A549 (cell line): ENCODE measurements at regions not wholly inside any gene's neighbourhood (a gene's known extent, or its start where the extent isn't known, plus 50 kb on each side); places are given as distances from the start of the nearest gene placed in this dataset.

Experiments
- ATAC-seq, 2 experiments: fragments of 200-7000 bp in 1 of 2; fragments of >200 bp in 1 of 2; cut with Nextera tagmentation in 1 of 2; cut with Tn5 transposase in 1 of 2; 3 replicates each; pipeline versions ENCODE4 v1.8.0 to v1.9.1; 2018 to 2020; ENCODE audit warnings: mild to moderate bottlenecking in 1 of 2, moderate library complexity in 1 of 2
- CTCF ChIA-PET: fragments of 300-600 bp; sonication (Branson Sonifier 250); formaldehyde crosslinking; extraction: SDS; loops from one replicate; lab custom pipeline; 2021; ENCODE audit warnings: antibody characterized with exemption, inconsistent platforms; lab: Yijun Ruan, JAX
- POLR2A ChIA-PET: fragments of 350-600 bp; formaldehyde crosslinking; extraction: SDS; loops from one replicate; lab custom pipeline; 2021; ENCODE audit warnings: antibody characterized with exemption, inconsistent platforms; lab: Yijun Ruan, JAX
- DNase-seq, 2 experiments: peaks; one replicate each; pipeline versions ENCODE4 v3.0.0 to v3.0.0-alpha.2; 2011 to 2016; ENCODE audit warnings: low read depth in 1 of 2, low spot score in 1 of 2
- FAIRE-seq: peaks from 2 replicates; lab custom pipeline; 2011; peaks lifted over from hg19 to GRCh38; lab: Jason Lieb, UNC
- H3K27ac ChIP-seq, 2 experiments: fragments of >200 bp; sonication (Bioruptor Twin); formaldehyde crosslinking; 3 replicates each; pipeline ENCODE4 v1.5.1; 2016 to 2017
- H3K4me1 ChIP-seq: fragments of >200 bp; sonication (Bioruptor Twin); formaldehyde crosslinking; 3 replicates; pipeline ENCODE4 v1.6.1; 2016
- H3K4me2 ChIP-seq: fragments of >200 bp; sonication (Bioruptor Twin); formaldehyde crosslinking; 3 replicates; pipeline ENCODE4 v1.6.1; 2016
- H3K4me3 ChIP-seq: fragments of >200 bp; sonication (Bioruptor Twin); formaldehyde crosslinking; 3 replicates; pipeline ENCODE4 v1.5.1; 2016
- H3K9me3 ChIP-seq: fragments of >200 bp; sonication (Bioruptor Twin); formaldehyde crosslinking; 3 replicates; pipeline ENCODE4 v1.6.1; 2016
- CBX8 ChIP-seq: fragments of 200-600 bp; sonication (generic); IDR thresholded peaks from 2 replicates; pipeline ENCODE4 v1.6.1; 2016
- CEBPB ChIP-seq, 2 experiments: fragments of >200 bp in 1 of 2; sonication (Bioruptor Twin) in 1 of 2; formaldehyde crosslinking in 1 of 2; IDR thresholded peaks; 2 replicates each; pipeline ENCODE4 v1.6.1; 2012 to 2016
- CHD4 ChIP-seq: fragments of 200-600 bp; sonication (generic); IDR thresholded peaks from 2 replicates; pipeline ENCODE4 v1.6.1; 2016; ENCODE audit warnings: antibody characterized with exemption, mild to moderate bottlenecking, borderline replicate concordance
- ESRRA ChIP-seq: fragments of 150-350 bp; IDR thresholded peaks from 2 replicates; pipeline ENCODE4 v1.6.1; 2014; ENCODE audit warnings: mild to moderate bottlenecking, low read length, borderline replicate concordance
- FOSB ChIP-seq: fragments of 250-450 bp; sonication (Bioruptor Pico); IDR thresholded peaks from 2 replicates; pipeline ENCODE4 v1.5.0; 2020; ENCODE audit warnings: mild to moderate bottlenecking, moderate library complexity
- FOSL2 ChIP-seq, 2 experiments: fragments of 450-650 bp in 1 of 2; fragments of >200 bp in 1 of 2; sonication (Bioruptor Twin) in 1 of 2; formaldehyde crosslinking; IDR thresholded peaks; 2 replicates each; pipeline versions ENCODE4 v1.5.0 to v1.6.1; 2016 to 2020; ENCODE audit warnings: mild to moderate bottlenecking in 1 of 2, moderate library complexity in 1 of 2
- GATA3 ChIP-seq: IDR thresholded peaks from 2 replicates; pipeline ENCODE4 v1.6.1; 2012; ENCODE audit warnings: borderline replicate concordance
- HOXB13 ChIP-seq: fragments of 250-450 bp; sonication (Bioruptor Pico); IDR thresholded peaks from 2 replicates; pipeline ENCODE4 v1.5.0; 2020; ENCODE audit warnings: low read depth, mild to moderate bottlenecking, moderate library complexity
- HOXB5 ChIP-seq: fragments of 250-450 bp; sonication (Bioruptor Pico); IDR thresholded peaks from 2 replicates; pipeline ENCODE4 v1.5.0; 2020; ENCODE audit warnings: mild to moderate bottlenecking, moderate library complexity
- MAFK ChIP-seq: fragments of 450-650 bp; IDR thresholded peaks from 2 replicates; pipeline ENCODE4 v1.6.1; 2014; ENCODE audit not compliant: partially characterized antibody
- MAZ ChIP-seq: fragments of 150-350 bp; IDR thresholded peaks from 2 replicates; pipeline ENCODE4 v1.6.1; 2014; ENCODE audit warnings: antibody characterized with exemption, low read depth, low read length, borderline replicate concordance
- NPAS2 ChIP-seq: fragments of 250-450 bp; sonication (Bioruptor Pico); IDR thresholded peaks from 2 replicates; pipeline ENCODE4 v1.8.0; 2022; ENCODE audit warnings: mild to moderate bottlenecking, moderate library complexity, borderline replicate concordance
- POLR2A ChIP-seq: IDR thresholded peaks from 2 replicates; pipeline ENCODE4 v1.6.1; 2012; ENCODE audit warnings: mild to moderate bottlenecking, low read length
- RAD21 ChIP-seq, 2 experiments: fragments of >200 bp in 1 of 2; sonication (Bioruptor Twin) in 1 of 2; formaldehyde crosslinking in 1 of 2; IDR thresholded peaks in 1 of 2; conservative IDR thresholded peaks in 1 of 2; 2 replicates in 1 of 2; 3 replicates in 1 of 2; pipeline ENCODE4 v1.6.1; 2012 to 2018; ENCODE audit warnings: inconsistent platforms in 1 of 2
- RARB ChIP-seq: fragments of 250-450 bp; sonication (Bioruptor Pico); IDR thresholded peaks from 2 replicates; pipeline ENCODE4 v1.8.0; 2021; ENCODE audit warnings: mild to moderate bottlenecking, moderate library complexity
- RNF2 ChIP-seq: fragments of 200-600 bp; sonication (generic); IDR thresholded peaks from 2 replicates; pipeline ENCODE4 v1.6.1; 2016; ENCODE audit warnings: low read depth, mild to moderate bottlenecking, antibody characterized with exemption, moderate library complexity, borderline replicate concordance
- SREBF2 ChIP-seq: fragments of 450-650 bp; IDR thresholded peaks from 2 replicates; pipeline ENCODE4 v1.6.1; 2014; ENCODE audit warnings: mild to moderate bottlenecking, moderate library complexity
- TFCP2L1 ChIP-seq: fragments of 250-450 bp; sonication (Bioruptor Pico); IDR thresholded peaks from 2 replicates; pipeline ENCODE4 v1.5.0; 2021; ENCODE audit warnings: mild to moderate bottlenecking
- ZC3H11A ChIP-seq: fragments of 450-650 bp; IDR thresholded peaks from 2 replicates; pipeline ENCODE4 v1.6.1; 2014; ENCODE audit warnings: antibody characterized with exemption, mild to moderate bottlenecking
- ZFP36 ChIP-seq: fragments of 450-650 bp; IDR thresholded peaks from 2 replicates; pipeline ENCODE4 v1.6.1; 2014; ENCODE audit warnings: borderline replicate concordance; ENCODE audit not compliant: partially characterized antibody
- WGBS: methylation state at CpG from one replicate; pipeline ENCODE4 v1.1.6; 2017; ENCODE audit errors: missing lambda C conversion rate; 5-methylcytosine and 5-hydroxymethylcytosine counted together
- TF ChIP-seq, protein P1 (sequence below): fragments of 200-600 bp; sonication (generic); IDR thresholded peaks from 2 replicates; pipeline ENCODE4 v1.6.1; 2016; ENCODE audit warnings: antibody characterized with exemption, mild to moderate bottlenecking, moderate library complexity
- TF ChIP-seq, protein P2 (sequence below): fragments of 250-450 bp; sonication (Bioruptor Pico); IDR thresholded peaks from 2 replicates; pipeline ENCODE4 v1.5.0; 2020; ENCODE audit warnings: low read depth, mild to moderate bottlenecking, moderate library complexity
- TF ChIP-seq, protein P3 (sequence below): fragments of 150-350 bp; IDR thresholded peaks from 2 replicates; pipeline ENCODE4 v1.6.1; 2014; ENCODE audit warnings: low read depth, mild to moderate bottlenecking, low read length
- TF ChIP-seq, protein P4 (sequence below): fragments of >200 bp; sonication (Bioruptor Twin); formaldehyde crosslinking; IDR thresholded peaks from 3 replicates; pipeline ENCODE4 v1.5.1; 2016
- TF ChIP-seq, protein P5 (sequence below): IDR thresholded peaks from 2 replicates; pipeline ENCODE4 v1.6.1; 2012
- TF ChIP-seq, protein P6 (sequence below): fragments of >200 bp; sonication (Bioruptor Twin); formaldehyde crosslinking; IDR thresholded peaks from 3 replicates; pipeline ENCODE4 v1.6.1; 2016

DNA sequence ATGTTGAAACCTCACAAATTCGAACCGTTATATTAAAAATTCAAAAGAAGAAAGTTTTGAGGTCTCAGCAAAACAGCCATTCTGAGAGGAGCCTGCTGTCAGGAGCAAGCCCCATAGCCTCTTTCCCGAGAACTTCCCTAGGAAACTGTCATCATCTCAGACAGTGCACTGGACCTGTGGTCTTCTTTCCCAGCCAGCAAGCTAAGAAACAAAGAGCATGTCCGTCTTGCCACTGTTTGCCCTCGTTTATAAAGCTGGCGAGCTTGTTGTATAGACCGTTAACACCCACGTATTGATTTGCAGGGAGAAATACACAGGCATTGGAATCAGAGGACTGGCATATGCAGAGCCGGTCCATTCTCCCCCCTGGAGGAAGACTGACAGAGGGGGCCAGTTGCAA is 407.0 kb downstream of the NPHP4 start:
- ATAC-seq (no peak), DNase-seq (no peak)
- no peaks in the 10 kb centered on the region for H3K4me1 ChIP-seq
- 19% methylated on average over 8 of the region's 9 CpGs for WGBS
- TF ChIP-seq RNF2 (no peak), TFCP2L1 (no peak), NPAS2 (no peak), ZFP36 (no peak), CBX8 (no peak), RAD21 (conservative IDR thresholded peaks at IDR 0.05 in 1 of 2, IDR thresholded peaks at IDR 0.05 in 1 of 2) (no peak), SREBF2 (no peak), HOXB5 (CRISPR knock-in tag) (no peak), CHD4 (no peak), FOSB (CRISPR knock-in tag) (no peak), POLR2A (no peak), ESRRA (no peak), HOXB13 (no peak)
- TF ChIP-seq, protein P1, sequence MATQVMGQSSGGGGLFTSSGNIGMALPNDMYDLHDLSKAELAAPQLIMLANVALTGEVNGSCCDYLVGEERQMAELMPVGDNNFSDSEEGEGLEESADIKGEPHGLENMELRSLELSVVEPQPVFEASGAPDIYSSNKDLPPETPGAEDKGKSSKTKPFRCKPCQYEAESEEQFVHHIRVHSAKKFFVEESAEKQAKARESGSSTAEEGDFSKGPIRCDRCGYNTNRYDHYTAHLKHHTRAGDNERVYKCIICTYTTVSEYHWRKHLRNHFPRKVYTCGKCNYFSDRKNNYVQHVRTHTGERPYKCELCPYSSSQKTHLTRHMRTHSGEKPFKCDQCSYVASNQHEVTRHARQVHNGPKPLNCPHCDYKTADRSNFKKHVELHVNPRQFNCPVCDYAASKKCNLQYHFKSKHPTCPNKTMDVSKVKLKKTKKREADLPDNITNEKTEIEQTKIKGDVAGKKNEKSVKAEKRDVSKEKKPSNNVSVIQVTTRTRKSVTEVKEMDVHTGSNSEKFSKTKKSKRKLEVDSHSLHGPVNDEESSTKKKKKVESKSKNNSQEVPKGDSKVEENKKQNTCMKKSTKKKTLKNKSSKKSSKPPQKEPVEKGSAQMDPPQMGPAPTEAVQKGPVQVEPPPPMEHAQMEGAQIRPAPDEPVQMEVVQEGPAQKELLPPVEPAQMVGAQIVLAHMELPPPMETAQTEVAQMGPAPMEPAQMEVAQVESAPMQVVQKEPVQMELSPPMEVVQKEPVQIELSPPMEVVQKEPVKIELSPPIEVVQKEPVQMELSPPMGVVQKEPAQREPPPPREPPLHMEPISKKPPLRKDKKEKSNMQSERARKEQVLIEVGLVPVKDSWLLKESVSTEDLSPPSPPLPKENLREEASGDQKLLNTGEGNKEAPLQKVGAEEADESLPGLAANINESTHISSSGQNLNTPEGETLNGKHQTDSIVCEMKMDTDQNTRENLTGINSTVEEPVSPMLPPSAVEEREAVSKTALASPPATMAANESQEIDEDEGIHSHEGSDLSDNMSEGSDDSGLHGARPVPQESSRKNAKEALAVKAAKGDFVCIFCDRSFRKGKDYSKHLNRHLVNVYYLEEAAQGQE = no peak
- TF ChIP-seq, protein P2, sequence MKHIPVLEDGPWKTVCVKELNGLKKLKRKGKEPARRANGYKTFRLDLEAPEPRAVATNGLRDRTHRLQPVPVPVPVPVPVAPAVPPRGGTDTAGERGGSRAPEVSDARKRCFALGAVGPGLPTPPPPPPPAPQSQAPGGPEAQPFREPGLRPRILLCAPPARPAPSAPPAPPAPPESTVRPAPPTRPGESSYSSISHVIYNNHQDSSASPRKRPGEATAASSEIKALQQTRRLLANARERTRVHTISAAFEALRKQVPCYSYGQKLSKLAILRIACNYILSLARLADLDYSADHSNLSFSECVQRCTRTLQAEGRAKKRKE (CRISPR knock-in tag) = no peak
- TF ChIP-seq, protein P3, sequence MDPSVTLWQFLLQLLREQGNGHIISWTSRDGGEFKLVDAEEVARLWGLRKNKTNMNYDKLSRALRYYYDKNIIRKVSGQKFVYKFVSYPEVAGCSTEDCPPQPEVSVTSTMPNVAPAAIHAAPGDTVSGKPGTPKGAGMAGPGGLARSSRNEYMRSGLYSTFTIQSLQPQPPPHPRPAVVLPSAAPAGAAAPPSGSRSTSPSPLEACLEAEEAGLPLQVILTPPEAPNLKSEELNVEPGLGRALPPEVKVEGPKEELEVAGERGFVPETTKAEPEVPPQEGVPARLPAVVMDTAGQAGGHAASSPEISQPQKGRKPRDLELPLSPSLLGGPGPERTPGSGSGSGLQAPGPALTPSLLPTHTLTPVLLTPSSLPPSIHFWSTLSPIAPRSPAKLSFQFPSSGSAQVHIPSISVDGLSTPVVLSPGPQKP = no peak
- TF ChIP-seq, protein P4, sequence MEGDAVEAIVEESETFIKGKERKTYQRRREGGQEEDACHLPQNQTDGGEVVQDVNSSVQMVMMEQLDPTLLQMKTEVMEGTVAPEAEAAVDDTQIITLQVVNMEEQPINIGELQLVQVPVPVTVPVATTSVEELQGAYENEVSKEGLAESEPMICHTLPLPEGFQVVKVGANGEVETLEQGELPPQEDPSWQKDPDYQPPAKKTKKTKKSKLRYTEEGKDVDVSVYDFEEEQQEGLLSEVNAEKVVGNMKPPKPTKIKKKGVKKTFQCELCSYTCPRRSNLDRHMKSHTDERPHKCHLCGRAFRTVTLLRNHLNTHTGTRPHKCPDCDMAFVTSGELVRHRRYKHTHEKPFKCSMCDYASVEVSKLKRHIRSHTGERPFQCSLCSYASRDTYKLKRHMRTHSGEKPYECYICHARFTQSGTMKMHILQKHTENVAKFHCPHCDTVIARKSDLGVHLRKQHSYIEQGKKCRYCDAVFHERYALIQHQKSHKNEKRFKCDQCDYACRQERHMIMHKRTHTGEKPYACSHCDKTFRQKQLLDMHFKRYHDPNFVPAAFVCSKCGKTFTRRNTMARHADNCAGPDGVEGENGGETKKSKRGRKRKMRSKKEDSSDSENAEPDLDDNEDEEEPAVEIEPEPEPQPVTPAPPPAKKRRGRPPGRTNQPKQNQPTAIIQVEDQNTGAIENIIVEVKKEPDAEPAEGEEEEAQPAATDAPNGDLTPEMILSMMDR = no peak
- TF ChIP-seq, protein P5, sequence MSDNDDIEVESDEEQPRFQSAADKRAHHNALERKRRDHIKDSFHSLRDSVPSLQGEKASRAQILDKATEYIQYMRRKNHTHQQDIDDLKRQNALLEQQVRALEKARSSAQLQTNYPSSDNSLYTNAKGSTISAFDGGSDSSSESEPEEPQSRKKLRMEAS = no peak
- TF ChIP-seq, protein P6, sequence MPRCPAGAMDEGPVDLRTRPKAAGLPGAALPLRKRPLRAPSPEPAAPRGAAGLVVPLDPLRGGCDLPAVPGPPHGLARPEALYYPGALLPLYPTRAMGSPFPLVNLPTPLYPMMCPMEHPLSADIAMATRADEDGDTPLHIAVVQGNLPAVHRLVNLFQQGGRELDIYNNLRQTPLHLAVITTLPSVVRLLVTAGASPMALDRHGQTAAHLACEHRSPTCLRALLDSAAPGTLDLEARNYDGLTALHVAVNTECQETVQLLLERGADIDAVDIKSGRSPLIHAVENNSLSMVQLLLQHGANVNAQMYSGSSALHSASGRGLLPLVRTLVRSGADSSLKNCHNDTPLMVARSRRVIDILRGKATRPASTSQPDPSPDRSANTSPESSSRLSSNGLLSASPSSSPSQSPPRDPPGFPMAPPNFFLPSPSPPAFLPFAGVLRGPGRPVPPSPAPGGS = no peak
- TF ChIP-seq, all 56 proteins: peak for 0
- CTCF ChIA-PET = no interaction called here
- Histone ChIP-seq H3K27ac (no peak overlapping the region), H3K4me2 (no peak overlapping the region), H3K4me3 (no peak overlapping the region), H3K9me3 (no peaks in the 10 kb centered on the region)
- POLR2A ChIA-PET = no interaction called here
- no peak for FAIRE-seq

DNA sequence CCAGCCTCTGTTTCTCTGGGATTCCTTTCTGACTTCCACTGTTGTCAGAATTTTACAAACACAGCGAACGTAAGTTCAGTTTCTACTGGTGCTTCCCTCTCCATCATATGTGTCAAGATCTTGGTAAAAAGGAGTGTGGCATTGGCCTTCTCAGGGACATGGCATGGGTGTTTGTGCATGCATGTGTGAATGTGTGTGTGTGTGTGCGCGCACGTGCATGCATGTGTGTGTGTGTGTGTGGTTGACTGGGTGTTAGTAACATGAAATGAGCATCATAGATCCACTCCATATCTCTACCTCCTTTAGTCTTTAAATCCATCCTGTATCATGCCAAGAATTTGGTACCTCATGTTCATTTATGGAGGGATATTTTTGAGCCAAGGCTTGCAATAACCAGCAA is 411.3 kb downstream of the NPHP4 start:
- no peak overlapping the region for H3K27ac ChIP-seq
- 22% methylated on average over 5 of the region's 5 CpGs for whole genome bisulfite sequencing
- no peaks in the 10 kb centered on the region for H3K4me1 ChIP-seq
- ATAC-seq (no peak), FAIRE-seq (no peak), DNase-seq (no peak)
- H3K9me3 ChIP-seq = no peaks in the 10 kb centered on the region
- ChIA-PET POLR2A (no interaction called here), CTCF (no interaction called here)
- H3K4me2 ChIP-seq = no peak overlapping the region
- H3K4me3 ChIP-seq = no peak overlapping the region
- TF ChIP-seq MAFK (no peak), CEBPB (IDR thresholded peaks at IDR 0.05) (no peak), FOSL2 (IDR thresholded peaks at IDR 0.05) (no peak), FOSL2 (CRISPR knock-in tag; IDR thresholded peaks at IDR 0.05) (no peak), MAZ (no peak), RARB (CRISPR knock-in tag) (no peak), ZC3H11A (no peak), GATA3 (no peak), ESRRA (no peak)
